T-helper 17 cell (primary cell): ENCODE measurements at regions not wholly inside any gene's neighbourhood (a gene's known extent, or its start where the extent isn't known, plus 50 kb on each side); places are given as distances from the start of the nearest gene placed in this dataset.

ENCODE experiments used
- ATAC-seq: fragments of 150-1000 bp; cut with Tn5 transposase; 2 replicates; pipeline ENCODE4 v1.10.0; 2021; ENCODE audit warnings: mild to moderate bottlenecking, moderate library complexity
- DNase-seq, 3 donors: peaks; one replicate each; pipeline versions ENCODE4 v3.0.0 to v3.0.0-alpha.2; 2020 to 2021
- H3K9me3 ChIP-seq: one replicate; pipeline ENCODE4 v1.7.0; 2013; ENCODE audit warnings: low read length, mild to moderate bottlenecking; ENCODE audit not compliant: control insufficient read depth, poor library complexity, severe bottlenecking
- H3K27ac Mint-ChIP-seq: one replicate; pipeline ENCODE4 v1.8.0; 2022; ENCODE audit warnings: mild to moderate bottlenecking, moderate library complexity, mixed read lengths
- H3K27me3 Mint-ChIP-seq: one replicate; pipeline ENCODE4 v1.8.0; 2022; ENCODE audit warnings: mixed read lengths
- H3K36me3 Mint-ChIP-seq: one replicate; pipeline ENCODE4 v1.8.0; 2022; ENCODE audit warnings: low read depth, mixed read lengths
- H3K4me1 Mint-ChIP-seq: one replicate; pipeline ENCODE4 v1.8.0; 2022; ENCODE audit warnings: mild to moderate bottlenecking, mixed read lengths
- H3K4me3 Mint-ChIP-seq: one replicate; pipeline ENCODE4 v1.8.0; 2022; ENCODE audit warnings: mild to moderate bottlenecking, moderate library complexity, mixed read lengths

DNA sequence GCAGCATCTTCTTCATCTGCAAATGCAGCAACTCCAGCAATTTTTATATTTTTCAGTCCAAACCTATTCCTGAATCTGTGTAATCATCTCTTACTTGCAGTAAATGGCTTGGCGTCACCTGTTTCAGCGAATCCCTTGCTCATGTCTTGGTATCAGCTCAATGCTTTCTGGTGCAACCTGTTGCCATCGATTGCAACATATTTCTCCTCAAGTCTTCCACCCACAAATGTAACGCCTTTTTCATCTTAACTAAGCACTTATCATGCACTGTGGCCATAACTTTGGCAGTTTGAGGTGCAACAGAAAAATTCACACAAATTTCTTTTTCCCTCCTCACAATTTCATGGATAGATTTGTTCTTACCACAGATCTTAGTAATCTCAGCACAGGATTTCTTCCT, 168.3 kb downstream of the HERPUD2 start:
- DNase-seq (no peak), ATAC-seq (no peak)
- peaks cover 3% of the 10 kb centered on the region for H3K4me1 Mint-ChIP-seq
- H3K36me3 Mint-ChIP-seq, result no peaks in the 10 kb centered on the region
- peaks cover 43% of the 10 kb centered on the region for H3K27me3 Mint-ChIP-seq
- H3K27ac Mint-ChIP-seq, result no peak overlapping the region
- H3K4me3 Mint-ChIP-seq, result no peak overlapping the region
- no peaks in the 10 kb centered on the region for H3K9me3 ChIP-seq

DNA sequence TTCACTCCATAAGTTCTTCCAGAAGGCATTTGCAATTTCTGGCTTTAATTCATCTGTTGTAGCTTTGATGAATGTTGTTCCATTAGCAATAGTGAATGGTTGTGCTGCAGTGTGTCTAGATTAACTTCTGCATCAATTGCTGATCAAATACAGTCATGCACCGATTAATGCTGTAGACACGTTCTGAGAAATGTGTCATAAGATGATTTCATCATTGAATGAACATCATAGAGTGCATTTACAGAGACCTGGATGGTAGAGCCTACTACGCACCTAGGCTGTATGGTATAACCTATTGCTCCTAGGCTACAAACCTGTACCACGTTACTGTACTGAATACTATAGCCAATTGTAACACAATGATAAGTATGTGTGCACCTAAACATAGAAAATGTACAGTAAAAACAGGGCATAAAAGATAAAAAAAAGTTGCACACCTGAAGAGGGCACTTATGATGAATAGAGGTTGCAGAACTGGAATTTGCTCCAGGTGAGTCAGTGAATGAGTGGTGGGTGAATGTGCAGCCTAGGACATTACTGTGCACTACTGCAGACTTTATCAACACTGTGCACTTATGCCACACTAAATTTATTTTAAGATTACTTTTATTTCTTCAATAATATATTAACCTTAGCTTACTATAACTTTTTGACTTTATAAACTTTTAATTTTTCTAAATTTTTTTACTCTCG, 170.7 kb downstream of the HERPUD2 start:
- Mint-ChIP-seq H3K4me3 (no peak overlapping the region), H3K4me1 (peaks cover 4% of the 10 kb centered on the region)

DNA sequence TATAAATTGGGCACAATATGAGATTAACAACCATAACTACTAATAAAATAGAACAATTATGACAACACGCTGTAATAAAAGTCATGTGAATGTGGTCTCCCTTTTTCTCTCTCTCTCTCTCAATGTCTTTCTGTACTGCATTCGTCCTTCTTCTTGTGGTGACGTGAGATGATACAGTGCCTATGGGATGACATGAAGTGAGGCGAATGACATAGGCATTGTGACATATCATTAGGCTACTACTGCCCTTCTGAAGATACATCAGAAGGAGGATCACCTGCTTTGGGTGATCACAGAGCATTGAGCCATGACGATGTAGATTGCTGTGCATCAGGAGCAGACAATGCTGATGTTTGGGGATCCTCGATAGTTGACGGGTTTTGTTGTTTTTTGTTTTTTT, 171.6 kb downstream of the HERPUD2 start:
- no peak for ATAC-seq
- Mint-ChIP-seq H3K36me3 (no peaks in the 10 kb centered on the region), H3K4me3 (no peak overlapping the region), H3K4me1 (peaks cover 4% of the 10 kb centered on the region), H3K27me3 (peaks cover 41% of the 10 kb centered on the region), H3K27ac (no peak overlapping the region)
- no peak for DNase-seq
- H3K9me3 ChIP-seq, result no peaks in the 10 kb centered on the region

More for the DNA sequence above, 170.7 kb downstream of the HERPUD2 start:
- Mint-ChIP-seq H3K27ac (no peak overlapping the region), H3K27me3 (peaks cover 43% of the 10 kb centered on the region), H3K36me3 (no peaks in the 10 kb centered on the region)
- ATAC-seq (no peak), DNase-seq (no peak)
- H3K9me3 ChIP-seq, result no peaks in the 10 kb centered on the region

DNA sequence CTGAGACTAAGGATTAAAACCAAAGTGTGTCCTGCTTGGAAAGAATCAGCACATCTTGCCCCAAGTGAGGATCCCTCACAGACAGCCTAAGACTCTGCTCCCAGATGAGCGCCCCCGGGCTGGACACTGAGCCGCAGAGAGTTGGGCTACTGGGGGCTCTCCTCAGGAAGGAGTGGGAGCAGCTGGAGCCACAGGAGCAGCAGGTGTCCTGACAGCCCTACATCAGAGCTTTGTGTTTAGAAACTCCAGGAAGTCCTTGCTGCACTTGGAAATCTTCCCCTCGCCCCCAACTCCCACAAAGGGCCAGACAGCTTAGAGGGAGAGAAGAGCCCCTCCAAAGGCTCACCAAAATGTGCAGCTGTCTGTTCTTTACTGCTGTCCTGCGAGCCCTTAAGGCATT, 172.2 kb downstream of the HERPUD2 start:
- ATAC-seq (no peak), DNase-seq (no peak)
- Mint-ChIP-seq H3K36me3 (no peaks in the 10 kb centered on the region), H3K4me3 (no peak overlapping the region), H3K4me1 (peaks cover 4% of the 10 kb centered on the region), H3K27me3 (peaks cover 39% of the 10 kb centered on the region), H3K27ac (no peak overlapping the region)
- H3K9me3 ChIP-seq, result no peaks in the 10 kb centered on the region

DNA sequence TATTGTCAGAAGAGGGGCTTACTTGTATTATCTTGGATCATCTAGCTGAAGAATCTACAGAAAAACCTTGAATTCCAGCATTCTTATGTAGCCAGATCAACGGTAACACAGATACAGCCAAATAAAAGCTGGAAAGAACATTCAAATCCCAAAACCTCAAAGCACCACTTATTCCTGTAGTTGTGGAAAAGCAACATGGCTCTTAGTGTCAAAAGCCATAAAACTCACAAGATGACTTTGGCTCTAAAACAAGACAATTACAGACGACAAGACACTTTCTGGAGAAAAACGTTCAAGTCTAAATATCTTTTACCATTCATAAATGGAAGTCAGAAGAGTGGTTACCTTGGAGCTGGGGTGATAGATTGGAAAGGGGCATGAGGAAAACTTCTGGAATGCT, 173.0 kb downstream of the HERPUD2 start:
- Mint-ChIP-seq H3K27me3 (peaks cover 31% of the 10 kb centered on the region), H3K4me1 (peaks cover 4% of the 10 kb centered on the region), H3K36me3 (no peaks in the 10 kb centered on the region), H3K4me3 (no peak overlapping the region), H3K27ac (no peak overlapping the region)
- ATAC-seq (no peak), DNase-seq (no peak)
- no peaks in the 10 kb centered on the region for H3K9me3 ChIP-seq

DNA sequence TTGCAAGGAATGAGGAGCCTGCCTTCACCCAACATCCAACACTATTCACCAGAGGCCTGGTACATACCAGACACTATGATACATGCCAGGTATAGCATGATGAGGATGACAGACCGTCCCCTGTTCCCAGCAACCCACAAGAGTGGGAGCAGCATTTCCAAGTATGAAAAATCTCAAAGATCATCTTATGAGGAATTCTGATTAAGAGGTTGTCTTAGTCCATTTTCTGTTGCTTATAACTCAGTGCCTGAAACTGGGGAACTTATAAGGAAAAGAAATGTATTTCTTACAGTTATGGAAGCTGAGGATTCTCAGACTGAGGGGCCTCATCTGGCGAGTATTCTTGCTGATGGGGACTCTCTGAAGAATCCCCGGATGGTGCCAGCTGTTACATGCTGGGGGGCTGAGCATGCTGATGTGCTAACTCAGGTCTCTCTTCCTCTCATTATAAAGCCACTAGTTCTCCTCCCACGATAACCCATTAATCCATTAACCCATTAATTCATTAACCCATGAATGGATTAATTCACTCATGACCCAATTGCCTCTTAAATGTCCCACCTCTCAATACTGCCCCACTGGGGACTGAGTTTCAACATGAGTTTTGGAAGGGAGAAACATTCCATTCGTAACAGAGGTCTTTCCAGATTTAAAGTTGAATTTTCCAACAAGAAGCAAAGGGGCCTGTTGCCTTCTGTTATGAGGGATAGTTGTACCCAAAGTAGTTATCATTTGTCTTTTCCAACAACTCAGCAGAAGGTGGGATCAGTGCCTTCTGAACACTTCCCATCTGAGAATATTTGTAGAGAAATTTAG, 173.9 kb downstream of the HERPUD2 start:
- DNase-seq, result no peak
- H3K9me3 ChIP-seq, result no peaks in the 10 kb centered on the region
- peaks cover 4% of the 10 kb centered on the region for H3K4me1 Mint-ChIP-seq
- no peak overlapping the region for H3K4me3 Mint-ChIP-seq
- peaks cover 24% of the 10 kb centered on the region for H3K27me3 Mint-ChIP-seq
- ATAC-seq, result no peak
- no peaks in the 10 kb centered on the region for H3K36me3 Mint-ChIP-seq
- no peak overlapping the region for H3K27ac Mint-ChIP-seq

DNA sequence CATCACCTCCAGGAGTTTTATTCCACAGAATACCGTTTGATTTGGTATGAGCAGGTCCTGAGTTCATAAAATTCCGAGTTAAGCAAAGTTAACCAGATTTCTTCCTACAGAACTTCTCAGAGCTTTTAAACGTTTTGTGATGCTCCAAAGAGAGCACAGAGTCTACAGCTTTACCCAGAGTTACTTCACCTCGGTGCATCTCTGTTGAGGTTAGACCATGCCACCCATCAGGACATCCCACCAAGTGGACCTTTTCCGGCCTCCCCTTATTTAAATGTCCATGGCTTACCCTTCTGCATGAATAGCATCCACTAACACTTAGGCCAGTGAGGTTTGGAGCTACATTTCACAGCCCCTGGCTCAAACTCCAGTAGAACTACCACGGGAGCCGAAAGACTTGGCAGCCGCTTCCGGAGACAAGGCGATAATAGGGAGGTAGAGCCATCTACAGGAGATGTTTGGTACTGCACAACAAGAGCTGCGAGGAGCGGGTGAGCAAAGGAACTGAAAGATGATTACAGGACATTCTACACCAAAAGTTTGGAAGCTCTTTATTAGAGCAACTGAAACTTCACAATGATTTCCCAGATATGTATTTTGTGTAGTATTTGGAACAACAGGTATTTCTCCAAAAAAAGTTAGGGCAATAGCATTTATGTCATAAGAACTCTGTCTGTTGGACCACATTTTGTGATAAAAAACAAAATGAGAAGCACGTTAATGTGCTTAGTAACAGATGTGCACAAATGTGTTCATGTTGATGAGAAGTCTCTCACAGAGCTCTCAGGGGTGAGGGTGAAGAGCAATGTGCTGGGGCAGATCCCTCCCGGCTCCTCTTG, 174.7 kb downstream of the HERPUD2 start:
- H3K4me3 Mint-ChIP-seq, result no peak overlapping the region
- H3K9me3 ChIP-seq, result no peaks in the 10 kb centered on the region
- DNase-seq (peak in 1 of 3 donors; percentile 34), ATAC-seq (peak; percentile 76)
- no peaks in the 10 kb centered on the region for H3K36me3 Mint-ChIP-seq
- H3K27me3 Mint-ChIP-seq, result peaks cover 24% of the 10 kb centered on the region
- H3K27ac Mint-ChIP-seq, result no peak overlapping the region
- H3K4me1 Mint-ChIP-seq, result peaks cover 4% of the 10 kb centered on the region

DNA sequence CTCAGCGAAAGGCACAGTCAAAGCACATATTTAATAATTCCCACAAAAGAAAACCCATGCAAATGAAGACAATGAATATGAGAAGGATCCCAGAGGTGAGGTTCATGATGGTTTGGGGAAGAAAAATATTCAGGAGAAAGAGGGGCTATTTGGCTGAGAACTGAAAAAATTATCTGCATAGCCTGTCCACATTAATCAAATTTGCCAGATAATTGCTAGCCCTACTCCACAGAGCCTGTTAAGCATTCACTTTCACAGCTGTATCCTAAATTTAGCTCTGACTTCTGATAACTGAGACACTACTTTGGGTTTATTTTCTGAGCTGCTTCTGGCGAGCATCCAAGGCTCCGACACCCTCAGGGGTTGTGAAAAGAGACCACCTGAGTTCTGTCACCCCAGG, 176.2 kb downstream of the HERPUD2 start:
- ATAC-seq, result no peak
- Mint-ChIP-seq H3K36me3 (no peaks in the 10 kb centered on the region), H3K27me3 (peaks cover 19% of the 10 kb centered on the region), H3K4me3 (no peak overlapping the region), H3K27ac (no peak overlapping the region), H3K4me1 (peaks cover 4% of the 10 kb centered on the region)
- H3K9me3 ChIP-seq, result no peaks in the 10 kb centered on the region
- DNase-seq, result no peak

DNA sequence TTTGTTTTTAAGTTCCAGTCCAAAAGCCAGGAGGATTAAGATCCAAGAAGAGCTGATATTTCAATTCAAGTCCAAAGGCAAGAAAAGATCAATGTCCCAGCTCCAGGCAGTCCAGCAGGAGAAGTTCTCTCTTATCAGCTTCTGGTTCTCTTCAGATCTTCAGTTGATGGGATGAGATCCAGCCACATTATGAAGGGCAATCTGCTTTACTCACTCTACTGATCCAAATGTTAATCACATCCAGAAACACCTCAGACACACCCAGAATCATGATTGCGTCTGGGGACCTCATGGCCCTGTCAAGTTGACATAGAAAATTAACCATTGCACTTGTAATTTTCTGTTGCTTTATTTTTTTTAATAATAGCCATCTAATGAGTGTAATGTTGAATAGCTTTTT, 178.4 kb downstream of the HERPUD2 start:
- Mint-ChIP-seq H3K27me3 (peaks cover 20% of the 10 kb centered on the region), H3K4me1 (peaks cover 4% of the 10 kb centered on the region), H3K36me3 (peaks cover 4% of the 10 kb centered on the region), H3K27ac (no peak overlapping the region), H3K4me3 (no peak overlapping the region)
- ATAC-seq, result no peak
- no peak for DNase-seq
- H3K9me3 ChIP-seq, result no peaks in the 10 kb centered on the region

DNA sequence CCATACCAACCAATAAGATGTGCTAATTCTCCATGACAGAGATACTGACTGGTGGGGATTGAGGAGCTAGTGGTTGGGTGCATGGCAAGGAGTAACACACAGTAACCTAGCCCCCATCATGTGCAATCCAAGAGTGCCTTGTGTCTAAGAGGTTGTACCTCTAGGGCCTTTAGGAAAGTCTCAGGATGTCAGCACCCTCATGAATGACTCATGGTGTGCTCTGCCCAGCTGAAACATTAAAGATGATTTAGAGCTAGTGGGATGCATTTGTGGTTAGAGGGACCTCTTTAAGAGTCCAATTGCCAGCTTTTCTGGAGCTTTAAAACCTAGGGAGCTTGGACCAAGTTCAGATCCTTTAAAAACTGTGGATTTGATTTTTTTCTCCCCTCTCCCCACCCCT, 181.1 kb downstream of the HERPUD2 start:
- no peaks in the 10 kb centered on the region for H3K4me1 Mint-ChIP-seq
- no peak overlapping the region for H3K27ac Mint-ChIP-seq
- ATAC-seq (no peak), DNase-seq (no peak)
- H3K4me3 Mint-ChIP-seq, result no peak overlapping the region
- H3K27me3 Mint-ChIP-seq, result peaks cover 32% of the 10 kb centered on the region
- no peaks in the 10 kb centered on the region for H3K9me3 ChIP-seq
- H3K36me3 Mint-ChIP-seq, result peaks cover 9% of the 10 kb centered on the region

DNA sequence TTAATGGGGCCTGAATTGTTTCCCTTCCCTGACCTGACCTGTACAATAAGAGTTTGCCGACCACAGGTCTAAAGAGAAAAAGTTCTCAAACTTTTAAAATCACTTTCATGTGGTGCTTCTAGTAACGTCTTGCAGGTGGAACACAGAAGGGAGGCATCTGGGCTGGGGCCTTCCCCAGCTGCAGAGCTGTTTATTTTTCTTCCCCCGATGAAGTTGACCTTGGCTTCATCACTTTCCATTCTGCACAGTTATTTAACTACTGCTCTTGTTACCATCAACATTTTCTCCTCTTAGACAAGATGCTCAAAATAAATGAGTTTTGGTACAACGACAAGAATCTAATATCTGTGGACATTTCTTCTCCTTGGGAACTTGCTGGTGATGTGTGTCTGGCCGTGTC, 181.7 kb downstream of the HERPUD2 start:
- Mint-ChIP-seq H3K27ac (no peak overlapping the region), H3K4me1 (no peaks in the 10 kb centered on the region), H3K27me3 (peaks cover 29% of the 10 kb centered on the region), H3K4me3 (no peak overlapping the region), H3K36me3 (peaks cover 9% of the 10 kb centered on the region)
- DNase-seq (no peak), ATAC-seq (no peak)
- no peaks in the 10 kb centered on the region for H3K9me3 ChIP-seq

DNA sequence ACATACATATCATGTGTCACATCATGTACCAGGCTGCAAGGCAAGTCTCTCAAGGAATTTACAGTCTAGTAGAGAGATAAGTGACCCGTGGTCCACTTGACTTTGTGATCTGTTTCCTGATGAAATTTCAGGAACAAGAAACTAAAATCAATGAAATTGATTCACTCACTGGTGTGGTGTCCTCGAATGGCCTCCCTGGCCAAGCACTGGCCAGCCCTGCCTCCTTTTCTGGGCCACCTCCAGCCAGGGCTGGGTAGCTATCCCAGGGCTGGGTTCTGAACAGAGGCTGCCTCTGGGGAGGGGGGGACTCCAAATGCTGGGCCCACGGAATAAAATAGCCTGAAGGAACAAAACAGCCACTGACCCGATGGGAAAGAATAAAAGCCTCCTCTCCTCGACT, 182.2 kb downstream of the HERPUD2 start:
- no peak for DNase-seq
- Mint-ChIP-seq H3K27ac (no peak overlapping the region), H3K4me1 (no peaks in the 10 kb centered on the region), H3K36me3 (peaks cover 9% of the 10 kb centered on the region), H3K27me3 (peaks cover 31% of the 10 kb centered on the region), H3K4me3 (no peak overlapping the region)
- no peaks in the 10 kb centered on the region for H3K9me3 ChIP-seq
- no peak for ATAC-seq

DNA sequence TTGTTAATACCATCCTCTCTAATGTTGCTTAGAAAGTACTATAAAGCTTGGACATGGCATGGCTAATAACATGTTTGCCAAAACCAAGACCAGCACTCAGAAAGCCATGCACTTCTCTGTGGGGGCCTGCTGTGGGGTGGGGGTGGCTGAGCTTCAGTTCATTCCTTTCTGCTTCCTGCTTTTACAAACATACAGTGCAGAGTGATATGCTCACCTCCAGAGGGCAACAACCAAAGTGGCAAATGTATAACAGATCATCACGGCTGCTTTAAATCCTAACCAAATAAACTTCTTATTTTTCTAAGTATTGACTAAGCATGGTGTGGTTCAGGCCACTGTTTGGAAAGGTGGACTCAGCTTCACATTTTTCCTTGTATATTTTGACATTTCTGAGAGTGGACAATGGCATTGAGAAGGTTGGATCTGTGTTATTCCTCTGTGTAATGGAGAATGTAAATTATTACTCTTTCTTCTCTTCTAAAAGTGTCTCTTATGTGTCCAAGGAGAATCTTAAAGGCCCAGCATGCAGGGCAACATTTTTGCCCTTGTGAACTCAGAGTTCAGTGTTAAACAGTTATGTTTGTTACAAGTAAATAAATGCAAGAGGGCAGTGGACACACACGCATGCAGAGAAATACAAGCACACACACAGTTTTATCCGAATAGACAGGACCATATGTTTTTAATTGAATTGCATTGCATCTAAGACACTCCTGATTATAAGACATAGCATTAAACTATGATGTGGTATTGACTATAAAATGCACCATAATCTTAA, 186.1 kb downstream of the HERPUD2 start:
- DNase-seq (no peak), ATAC-seq (no peak)
- H3K4me1 Mint-ChIP-seq, result no peaks in the 10 kb centered on the region
- H3K9me3 ChIP-seq, result no peaks in the 10 kb centered on the region
- no peak overlapping the region for H3K4me3 Mint-ChIP-seq
- peaks cover 37% of the 10 kb centered on the region for H3K27me3 Mint-ChIP-seq
- H3K36me3 Mint-ChIP-seq, result peaks cover 9% of the 10 kb centered on the region
- H3K27ac Mint-ChIP-seq, result no peak overlapping the region
